Duodenal mucosa (tissue), 2 donors: ENCODE measurements at regions not wholly inside any gene's neighbourhood (a gene's known extent, or its start where the extent isn't known, plus 50 kb on each side); places are given as distances from the start of the nearest gene placed in this dataset.

Experiments used
- H3K27ac ChIP-seq: one replicate; pipeline ENCODE4 v1.7.0; 2013; ENCODE audit warnings: low read depth, low read length
- H3K27me3 ChIP-seq, 2 donors: one replicate each; pipeline ENCODE4 v1.7.0; 2013; ENCODE audit warnings: low read length in 2 of 2, control low read depth in 1 of 2; ENCODE audit not compliant: insufficient read depth in 2 of 2, control insufficient read depth in 1 of 2
- H3K36me3 ChIP-seq, 2 donors: one replicate each; pipeline ENCODE4 v1.7.0; 2013; ENCODE audit warnings: low read length in 2 of 2, control low read depth in 1 of 2; ENCODE audit not compliant: insufficient read depth in 2 of 2, control insufficient read depth in 1 of 2
- H3K4me1 ChIP-seq, 2 donors: one replicate each; pipeline ENCODE4 v1.7.0; 2013; ENCODE audit warnings: low read length in 2 of 2, control low read depth in 1 of 2; ENCODE audit not compliant: insufficient read depth in 2 of 2, control insufficient read depth in 1 of 2
- H3K4me3 ChIP-seq, 2 donors: one replicate each; pipeline ENCODE4 v1.7.0; 2013; ENCODE audit warnings: low read length in 2 of 2, low read depth in 1 of 2
- H3K9ac ChIP-seq, 2 donors: one replicate each; pipeline ENCODE4 v1.7.0; 2013; ENCODE audit warnings: low read length in 2 of 2, low read depth in 1 of 2
- H3K9me3 ChIP-seq, 2 donors: one replicate each; pipeline ENCODE4 v1.7.0; 2013; ENCODE audit warnings: low read length in 2 of 2, control low read depth in 1 of 2; ENCODE audit not compliant: control insufficient read depth in 1 of 2

DNA sequence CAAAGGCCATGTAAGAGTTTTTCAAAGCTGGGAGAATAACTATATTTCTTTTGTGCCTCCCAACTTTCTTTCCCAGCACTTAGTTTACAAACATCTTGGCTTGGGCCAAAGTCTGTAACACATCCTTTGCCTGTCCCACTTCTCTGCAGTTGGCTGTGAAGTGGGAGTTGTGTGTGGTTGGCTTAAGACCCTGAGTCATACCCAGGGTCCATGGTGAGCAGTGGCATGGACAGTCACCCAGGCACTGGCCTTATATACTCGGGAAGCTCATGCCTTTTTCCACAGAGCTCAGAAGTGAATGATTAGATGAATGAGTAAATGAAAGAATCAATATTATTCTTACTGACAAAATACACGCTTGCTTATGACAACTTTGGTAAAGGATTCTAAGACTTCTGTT lies 231.4 kb downstream of the BLID start:
- H3K4me3 ChIP-seq, result no peak overlapping the region
- H3K9me3 ChIP-seq, result no peaks in the 10 kb centered on the region
- H3K27me3 ChIP-seq, result no peaks in the 10 kb centered on the region
- no peaks in the 10 kb centered on the region for H3K36me3 ChIP-seq
- H3K9ac ChIP-seq, result no peak overlapping the region
- no peaks in the 10 kb centered on the region for H3K4me1 ChIP-seq
- H3K27ac ChIP-seq, result no peak overlapping the region

DNA sequence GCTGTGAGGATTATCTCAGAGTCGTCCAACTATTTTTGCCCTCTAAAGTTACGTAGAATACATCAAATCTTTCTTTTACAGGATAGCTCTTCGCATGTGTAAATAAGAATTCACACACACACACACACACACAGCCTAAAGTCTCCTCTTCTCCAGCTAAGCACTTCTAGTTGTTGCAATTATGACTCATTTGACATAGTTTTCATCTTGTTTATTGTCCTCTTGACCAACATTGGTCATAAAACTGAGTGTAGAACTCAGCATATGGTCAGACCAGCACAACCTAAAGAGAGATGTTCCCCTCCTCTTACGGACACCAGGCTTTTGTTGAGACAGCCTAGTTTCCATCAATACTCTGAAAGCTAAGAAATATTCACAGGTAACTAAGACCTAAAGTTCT lies 234.2 kb downstream of the BLID start:
- Histone ChIP-seq H3K4me1 (no peaks in the 10 kb centered on the region), H3K4me3 (no peak overlapping the region), H3K9me3 (no peaks in the 10 kb centered on the region), H3K27me3 (no peaks in the 10 kb centered on the region), H3K27ac (no peak overlapping the region), H3K36me3 (no peaks in the 10 kb centered on the region), H3K9ac (no peak overlapping the region)

DNA sequence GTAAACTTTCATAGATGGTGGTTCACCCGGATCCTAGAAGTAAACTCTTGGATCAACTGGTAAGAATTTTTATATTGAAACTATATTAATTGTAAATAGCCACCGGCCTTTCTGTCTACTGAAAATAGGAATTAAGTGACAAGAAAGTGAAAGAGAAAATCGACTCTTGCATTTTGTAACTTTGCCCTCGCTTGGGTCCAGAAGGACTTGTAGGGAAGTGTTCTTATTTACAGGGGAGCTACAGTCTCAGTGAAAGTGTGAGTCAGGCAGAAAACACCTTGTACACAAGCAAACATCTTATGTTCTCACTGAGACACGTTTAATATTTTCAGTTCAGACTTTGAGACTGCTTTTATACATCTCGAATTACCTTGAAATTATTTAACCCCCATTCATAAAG lies 238.9 kb downstream of the BLID start:
- Histone ChIP-seq H3K9me3 (no peaks in the 10 kb centered on the region), H3K4me1 (no peaks in the 10 kb centered on the region), H3K27me3 (no peaks in the 10 kb centered on the region), H3K36me3 (no peaks in the 10 kb centered on the region), H3K9ac (no peak overlapping the region), H3K4me3 (no peak overlapping the region), H3K27ac (no peak overlapping the region)

GRCh38 chr11:121873766-121874165 lies 242.2 kb downstream of the BLID start:
- Histone ChIP-seq H3K27ac (no peak overlapping the region), H3K4me1 (no peaks in the 10 kb centered on the region), H3K36me3 (no peaks in the 10 kb centered on the region), H3K9ac (no peak overlapping the region), H3K9me3 (no peaks in the 10 kb centered on the region), H3K4me3 (no peak overlapping the region), H3K27me3 (no peaks in the 10 kb centered on the region)

GRCh38 chr11:121872356-121872755 lies 243.7 kb downstream of the BLID start:
- Histone ChIP-seq H3K27me3 (no peaks in the 10 kb centered on the region), H3K4me1 (no peaks in the 10 kb centered on the region), H3K9ac (no peak overlapping the region), H3K27ac (no peak overlapping the region), H3K36me3 (no peaks in the 10 kb centered on the region), H3K4me3 (no peak overlapping the region), H3K9me3 (no peaks in the 10 kb centered on the region)

DNA sequence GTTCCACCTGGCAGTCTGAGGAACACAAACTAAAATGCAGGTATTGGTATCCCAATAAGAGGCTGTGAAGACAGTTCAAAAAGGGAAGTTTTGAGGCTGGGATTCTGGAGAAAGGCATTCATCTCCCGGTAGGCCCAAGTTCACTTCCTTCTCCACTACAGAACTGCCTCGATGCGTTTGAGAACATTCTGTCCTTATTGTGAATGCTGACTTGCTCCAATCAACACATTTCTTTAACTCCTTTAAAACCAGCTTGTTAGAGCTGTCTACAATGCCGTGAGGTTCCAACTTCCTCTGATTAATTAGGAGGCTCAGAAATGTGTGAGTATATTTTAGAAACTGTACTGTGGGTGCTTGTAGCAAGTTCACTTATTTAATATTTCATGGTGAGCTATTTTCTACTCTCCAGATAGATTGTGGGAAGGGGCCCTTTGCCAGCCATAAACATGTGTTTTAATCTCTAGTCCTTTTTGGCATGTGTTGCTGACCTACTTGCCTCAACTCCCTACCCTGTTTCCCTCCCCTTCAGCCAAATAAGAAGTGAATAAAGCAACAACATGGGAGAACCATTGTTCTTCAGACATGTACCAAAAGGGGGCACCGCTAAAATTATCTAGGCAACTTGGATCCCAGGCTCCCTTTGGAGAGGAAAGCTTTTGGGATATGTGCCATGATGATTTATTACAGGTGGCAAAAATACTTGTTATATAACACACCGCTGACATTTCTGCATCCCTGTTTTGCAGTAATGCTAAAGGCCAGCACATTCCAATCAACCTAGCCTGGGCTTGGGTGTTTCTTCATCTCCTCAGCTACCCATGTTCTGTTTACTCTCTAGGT lies 245.6 kb downstream of the BLID start:
- Histone ChIP-seq H3K9ac (no peak overlapping the region), H3K4me1 (no peaks in the 10 kb centered on the region), H3K27me3 (no peaks in the 10 kb centered on the region), H3K9me3 (no peaks in the 10 kb centered on the region), H3K4me3 (no peak overlapping the region), H3K36me3 (no peaks in the 10 kb centered on the region), H3K27ac (no peak overlapping the region)

DNA sequence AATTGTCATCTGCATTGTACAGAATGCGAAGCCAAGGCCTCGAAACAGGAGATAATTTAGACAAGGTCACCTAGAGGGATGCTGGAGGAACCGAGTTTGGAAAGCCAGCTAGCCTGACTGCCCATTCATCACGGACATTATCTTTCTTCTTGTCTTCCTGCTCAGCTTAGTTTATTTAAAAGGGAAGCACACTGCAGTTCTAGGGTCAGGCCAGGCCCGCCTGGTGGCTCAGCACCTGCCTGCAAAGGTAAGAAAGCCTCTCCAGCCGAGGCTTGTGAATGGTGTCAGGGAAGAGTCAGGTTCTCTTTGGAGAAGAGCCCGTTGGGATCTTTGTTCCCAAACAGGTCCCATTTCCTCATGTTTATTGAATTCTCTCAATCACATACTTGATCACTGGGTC lies 246.5 kb downstream of the BLID start:
- no peaks in the 10 kb centered on the region for H3K4me1 ChIP-seq
- no peaks in the 10 kb centered on the region for H3K9me3 ChIP-seq
- H3K9ac ChIP-seq, result no peak overlapping the region
- no peaks in the 10 kb centered on the region for H3K36me3 ChIP-seq
- no peak overlapping the region for H3K4me3 ChIP-seq
- no peaks in the 10 kb centered on the region for H3K27me3 ChIP-seq
- H3K27ac ChIP-seq, result no peak overlapping the region

GRCh38 chr11:121866754-121867153 lies 249.3 kb downstream of the BLID start:
- Histone ChIP-seq H3K4me3 (no peak overlapping the region), H3K4me1 (no peaks in the 10 kb centered on the region), H3K27ac (no peak overlapping the region), H3K36me3 (no peaks in the 10 kb centered on the region), H3K27me3 (no peaks in the 10 kb centered on the region), H3K9ac (no peak overlapping the region), H3K9me3 (no peaks in the 10 kb centered on the region)

DNA sequence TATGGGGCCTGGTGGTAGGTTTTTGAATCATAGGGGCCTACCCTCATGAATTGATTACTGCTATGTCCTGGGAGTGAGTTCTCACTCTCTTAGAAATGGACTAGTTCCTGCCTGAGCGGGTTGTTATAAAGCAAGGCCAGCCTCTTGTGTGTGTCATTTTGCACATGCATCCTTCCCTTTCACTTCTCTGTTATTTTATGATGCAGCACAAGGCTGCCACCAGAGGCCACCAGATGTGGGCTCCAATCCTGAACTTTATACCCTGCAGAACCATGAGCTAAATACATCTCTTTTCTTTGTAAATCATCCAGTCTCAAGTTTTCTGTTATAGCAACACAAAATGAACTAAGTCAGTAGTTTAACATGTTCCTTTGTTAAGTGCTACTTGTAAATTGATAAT lies 251.4 kb downstream of the BLID start:
- H3K27me3 ChIP-seq, result no peaks in the 10 kb centered on the region
- no peaks in the 10 kb centered on the region for H3K4me1 ChIP-seq
- no peak overlapping the region for H3K9ac ChIP-seq
- no peak overlapping the region for H3K4me3 ChIP-seq
- no peaks in the 10 kb centered on the region for H3K36me3 ChIP-seq
- H3K9me3 ChIP-seq, result no peaks in the 10 kb centered on the region
- no peak overlapping the region for H3K27ac ChIP-seq

DNA sequence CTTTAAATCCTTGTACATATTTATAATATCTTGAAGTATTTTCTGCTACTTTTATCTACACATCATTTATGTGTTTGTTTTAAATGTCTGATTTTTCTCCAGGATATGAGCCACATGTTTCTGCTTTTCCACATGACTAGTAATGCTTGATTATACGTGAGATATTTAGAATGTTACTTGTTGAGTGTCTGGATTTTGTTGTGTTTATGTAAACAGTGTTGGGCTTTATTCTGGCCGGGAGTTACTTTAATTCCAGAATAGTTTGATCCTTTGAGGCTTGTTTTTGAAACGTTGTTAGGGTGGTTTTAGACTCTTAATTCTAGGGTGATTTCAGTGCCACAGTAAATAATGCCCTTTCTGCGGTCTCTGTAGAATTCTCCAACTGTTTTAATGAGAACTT lies 252.9 kb downstream of the BLID start:
- Histone ChIP-seq H3K36me3 (no peaks in the 10 kb centered on the region), H3K4me1 (no peaks in the 10 kb centered on the region), H3K9me3 (no peaks in the 10 kb centered on the region), H3K27me3 (no peaks in the 10 kb centered on the region), H3K4me3 (no peak overlapping the region), H3K27ac (no peak overlapping the region), H3K9ac (no peak overlapping the region)
